Testis (tissue), 2 donors: ENCODE measurements at regions not wholly inside any gene's neighbourhood (a gene's known extent, or its start where the extent isn't known, plus 50 kb on each side); places are given as distances from the start of the nearest gene placed in this dataset.
A peak's percentile ranks its signal among the peaks of the same experiment; 100 is the strongest.

ENCODE experiments used
- DNase-seq: peaks from one replicate; pipeline ENCODE4 v3.0.0-alpha.2; 2019
- H3K27ac ChIP-seq, 2 donors: fragments of 200-600 bp; sonication (generic); one replicate each; pipeline ENCODE4 v1.5.1; 2019
- H3K27me3 ChIP-seq: fragments of 200-600 bp; sonication (generic); one replicate; pipeline ENCODE4 v1.5.1; 2019
- H3K36me3 ChIP-seq: fragments of 200-600 bp; sonication (generic); one replicate; pipeline ENCODE4 v1.5.1; 2017; ENCODE audit warnings: low read depth; ENCODE audit errors: missing control alignments
- H3K4me1 ChIP-seq: fragments of 200-600 bp; sonication (generic); one replicate; pipeline ENCODE4 v1.5.1; 2019
- H3K4me3 ChIP-seq, 2 donors: fragments of 200-600 bp; sonication (generic); one replicate each; pipeline ENCODE4 v1.5.1; 2017 to 2019
- H3K9me3 ChIP-seq: fragments of 200-600 bp; sonication (generic); one replicate; pipeline ENCODE4 v1.5.1; 2017
- POLR2A ChIP-seq: fragments of 450-650 bp; IDR thresholded peaks from one replicate; pipeline ENCODE4 v1.6.1; 2017; ENCODE audit warnings: antibody characterized with exemption, mild to moderate bottlenecking, moderate library complexity
- WGBS, 2 donors: methylation state at CpG; one replicate each; pipeline ENCODE4 v1.1.5; 2018; 5-methylcytosine and 5-hydroxymethylcytosine counted together
- intact Hi-C: fragments of 100-400 bp; cut with DNase I; formaldehyde crosslinking; loops from one replicate; pipeline ENCODE4 v1.15.1; 2023; ENCODE audit warnings: low total_unique reads
- TF ChIP-seq, protein P1 (sequence below), 3 experiments: fragments of 450-650 bp in 2 of 3; fragments of 200-600 bp in 1 of 3; sonication (generic) in 1 of 3; IDR thresholded peaks; one replicate each; pipeline ENCODE4 v1.5.1; 2016 to 2019; ENCODE audit warnings: antibody characterized with exemption in 3 of 3, mild to moderate bottlenecking in 2 of 3, moderate library complexity in 1 of 3

DNA sequence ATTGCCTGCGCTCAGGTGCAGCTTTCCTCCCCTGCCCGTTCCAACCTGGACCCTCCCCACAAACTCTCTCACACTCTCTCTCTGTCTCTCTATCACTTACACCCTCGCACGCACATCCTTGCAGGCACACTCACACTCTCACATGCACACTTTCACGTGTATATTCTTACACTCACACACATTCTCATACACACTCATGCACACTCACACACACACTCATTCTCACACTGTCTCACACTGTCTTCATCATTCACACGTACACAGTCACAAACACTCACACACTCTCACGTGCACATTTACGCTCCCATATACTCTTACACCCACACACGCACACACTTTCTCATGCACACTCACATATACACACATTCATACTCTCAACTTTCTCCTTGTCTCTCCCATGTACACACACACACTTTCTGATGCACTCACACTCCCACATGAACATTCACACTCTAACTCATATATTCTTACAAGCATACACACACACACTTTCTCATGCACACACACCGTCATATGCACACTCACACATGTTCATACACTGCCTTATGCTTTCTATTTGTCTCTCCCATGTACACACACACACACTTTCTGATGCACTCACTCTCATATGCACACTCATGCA lies 229.3 kb downstream of the SNX18 start:
- 82 to 84% methylated on average over 10 of the region's 10 CpGs for WGBS, 2 donors
- no peak for TF ChIP-seq POLR2A
- TF ChIP-seq, protein P1, sequence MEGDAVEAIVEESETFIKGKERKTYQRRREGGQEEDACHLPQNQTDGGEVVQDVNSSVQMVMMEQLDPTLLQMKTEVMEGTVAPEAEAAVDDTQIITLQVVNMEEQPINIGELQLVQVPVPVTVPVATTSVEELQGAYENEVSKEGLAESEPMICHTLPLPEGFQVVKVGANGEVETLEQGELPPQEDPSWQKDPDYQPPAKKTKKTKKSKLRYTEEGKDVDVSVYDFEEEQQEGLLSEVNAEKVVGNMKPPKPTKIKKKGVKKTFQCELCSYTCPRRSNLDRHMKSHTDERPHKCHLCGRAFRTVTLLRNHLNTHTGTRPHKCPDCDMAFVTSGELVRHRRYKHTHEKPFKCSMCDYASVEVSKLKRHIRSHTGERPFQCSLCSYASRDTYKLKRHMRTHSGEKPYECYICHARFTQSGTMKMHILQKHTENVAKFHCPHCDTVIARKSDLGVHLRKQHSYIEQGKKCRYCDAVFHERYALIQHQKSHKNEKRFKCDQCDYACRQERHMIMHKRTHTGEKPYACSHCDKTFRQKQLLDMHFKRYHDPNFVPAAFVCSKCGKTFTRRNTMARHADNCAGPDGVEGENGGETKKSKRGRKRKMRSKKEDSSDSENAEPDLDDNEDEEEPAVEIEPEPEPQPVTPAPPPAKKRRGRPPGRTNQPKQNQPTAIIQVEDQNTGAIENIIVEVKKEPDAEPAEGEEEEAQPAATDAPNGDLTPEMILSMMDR (IDR thresholded peaks at IDR 0.05): no peak
- intact Hi-C loops: no loop called here
- H3K27ac ChIP-seq: no peak overlapping the region
- H3K4me3 ChIP-seq: no peak overlapping the region
- H3K9me3 ChIP-seq: no peaks in the 10 kb centered on the region
- no peaks in the 10 kb centered on the region for H3K36me3 ChIP-seq
- no peak for DNase-seq
- no peaks in the 10 kb centered on the region for H3K27me3 ChIP-seq
- H3K4me1 ChIP-seq: peaks cover 26% of the 10 kb centered on the region

DNA sequence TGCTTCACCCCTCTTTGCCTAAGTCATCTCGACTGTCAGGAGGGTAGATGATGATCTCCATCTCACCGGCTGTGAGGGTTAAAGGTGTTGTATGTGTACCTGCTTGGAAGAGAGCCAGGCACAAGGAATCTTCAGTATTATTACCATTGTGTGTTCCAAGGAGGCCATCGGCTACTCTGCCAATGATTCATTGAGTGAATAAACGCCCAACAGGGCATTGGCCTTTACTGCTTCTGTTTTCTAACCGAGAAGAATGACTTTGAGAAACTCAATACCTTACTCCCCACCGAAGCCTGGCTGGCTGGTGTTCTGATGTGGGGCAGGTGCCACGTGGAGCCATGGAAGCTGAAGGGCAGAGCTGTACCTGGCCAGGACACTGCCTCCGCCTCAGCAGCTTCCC lies 228.8 kb downstream of the SNX18 start:
- no peak overlapping the region for H3K4me3 ChIP-seq
- intact Hi-C loops: no loop called here
- peaks cover 26% of the 10 kb centered on the region for H3K4me1 ChIP-seq
- no peaks in the 10 kb centered on the region for H3K9me3 ChIP-seq
- WGBS, 2 donors: 84 to 85% methylated on average over 8 of the region's 8 CpGs
- H3K27me3 ChIP-seq: no peaks in the 10 kb centered on the region
- no peak overlapping the region for H3K27ac ChIP-seq
- DNase-seq: no peak
- TF ChIP-seq POLR2A: no peak
- TF ChIP-seq, protein P1 (IDR thresholded peaks at IDR 0.05): no peak
- H3K36me3 ChIP-seq: no peaks in the 10 kb centered on the region

DNA sequence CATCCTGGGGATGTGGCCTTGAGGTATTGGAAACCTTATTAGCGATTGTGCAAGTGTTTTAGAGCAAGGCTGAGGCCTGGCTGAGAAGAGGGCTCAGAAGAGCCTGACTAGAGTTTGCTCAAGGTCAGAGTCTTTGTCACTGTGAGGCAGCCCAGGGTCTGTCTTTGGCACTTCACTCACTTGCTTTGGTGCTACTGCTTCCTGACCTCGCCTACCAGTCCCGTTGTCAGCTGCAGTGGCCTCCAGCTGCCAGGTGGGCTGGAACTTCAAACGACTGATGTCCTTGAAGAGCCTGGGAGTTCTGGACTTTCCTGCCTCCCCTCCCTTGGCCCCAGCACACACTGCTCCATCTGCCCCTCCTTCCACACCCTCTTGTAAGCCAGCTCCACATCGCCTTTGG lies 228.0 kb downstream of the SNX18 start:
- H3K9me3 ChIP-seq: no peaks in the 10 kb centered on the region
- H3K4me1 ChIP-seq: peaks cover 26% of the 10 kb centered on the region
- H3K36me3 ChIP-seq: no peaks in the 10 kb centered on the region
- H3K27me3 ChIP-seq: no peaks in the 10 kb centered on the region
- peak; percentile 40 for DNase-seq
- intact Hi-C loops: no loop called here
- no peak for TF ChIP-seq POLR2A
- TF ChIP-seq, protein P1 (IDR thresholded peaks at IDR 0.05): no peak
- H3K4me3 ChIP-seq: no peak overlapping the region
- 26 to 43% methylated on average over 4 to 5 of the region's 5 CpGs for WGBS, 2 donors
- H3K27ac ChIP-seq: peak overlapping the region; percentile 21 to 39

DNA sequence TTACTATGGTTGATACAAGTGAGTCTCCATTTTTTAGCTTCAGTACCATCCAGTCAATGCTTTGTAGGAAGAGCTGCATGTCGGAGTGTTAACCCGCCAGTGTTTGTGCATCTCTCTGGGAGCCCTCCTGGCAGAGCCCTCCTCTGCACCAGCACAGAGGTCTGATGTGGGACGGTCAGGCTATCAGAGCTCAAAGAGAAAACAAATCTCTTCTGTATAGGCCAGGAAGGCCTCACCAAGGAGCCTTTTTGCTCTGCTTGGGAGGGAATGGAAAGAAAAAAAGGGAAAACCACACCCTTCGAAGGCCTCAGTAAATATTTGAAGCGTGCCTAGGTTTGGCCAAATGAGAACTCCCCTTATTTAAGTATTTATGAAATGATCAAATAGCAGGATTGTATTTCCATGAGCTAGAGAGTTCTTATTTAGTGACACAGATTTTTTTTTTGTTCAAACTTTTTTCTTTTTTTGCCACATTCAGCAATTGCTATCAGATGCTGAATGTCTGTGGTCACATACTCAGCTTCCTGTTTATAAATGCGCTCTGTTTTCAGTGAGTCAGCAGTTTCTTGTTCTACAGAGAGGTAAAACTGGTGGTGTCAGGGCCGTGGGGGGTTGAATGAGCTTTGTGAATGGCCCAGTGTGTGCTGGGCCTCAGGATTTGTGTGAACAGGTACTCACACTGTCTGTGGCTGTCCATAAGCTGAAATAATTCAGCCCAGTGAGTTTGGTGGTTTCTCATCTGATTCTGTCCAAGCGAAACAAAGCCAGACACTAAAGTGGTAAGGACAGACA lies 226.6 kb downstream of the SNX18 start:
- no peaks in the 10 kb centered on the region for H3K9me3 ChIP-seq
- intact Hi-C loops: no loop called here
- no peaks in the 10 kb centered on the region for H3K36me3 ChIP-seq
- H3K27me3 ChIP-seq: no peaks in the 10 kb centered on the region
- WGBS, 2 donors: 71 to 75% methylated on average over 8 of the region's 8 CpGs
- no peak for TF ChIP-seq POLR2A
- no peak overlapping the region for H3K4me3 ChIP-seq
- peaks cover 26% of the 10 kb centered on the region for H3K4me1 ChIP-seq
- H3K27ac ChIP-seq: peak overlapping the region in 1 of 2 donors; percentile 53
- DNase-seq: no peak

DNA sequence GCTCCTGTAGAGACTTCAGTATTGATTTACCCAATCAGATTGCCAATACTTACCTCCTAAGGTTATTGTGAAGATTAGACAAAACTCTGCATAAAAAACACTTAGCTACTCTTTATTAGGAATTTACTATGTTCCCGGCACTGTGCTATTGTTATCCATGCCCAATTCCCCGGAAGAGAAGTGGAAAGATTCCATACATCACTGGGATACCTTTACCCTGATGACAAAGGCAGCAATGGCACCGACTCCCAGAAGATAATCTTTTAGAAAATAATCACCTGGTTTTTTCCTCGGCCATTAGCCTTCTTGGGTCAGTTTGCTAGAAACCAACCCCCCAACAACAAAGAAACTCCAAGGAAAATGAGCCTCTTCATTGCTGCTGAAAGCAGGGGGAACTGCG lies 226.0 kb downstream of the SNX18 start:
- peaks cover 26% of the 10 kb centered on the region for H3K4me1 ChIP-seq
- H3K9me3 ChIP-seq: no peaks in the 10 kb centered on the region
- DNase-seq: no peak
- H3K4me3 ChIP-seq: no peak overlapping the region
- H3K27me3 ChIP-seq: no peaks in the 10 kb centered on the region
- WGBS, 2 donors: 91 to 94% methylated on average over 5 of the region's 5 CpGs
- intact Hi-C loops: no loop called here
- TF ChIP-seq, protein P1 (IDR thresholded peaks at IDR 0.05): no peak
- TF ChIP-seq POLR2A: no peak
- no peaks in the 10 kb centered on the region for H3K36me3 ChIP-seq
- no peak overlapping the region for H3K27ac ChIP-seq
